PC-9 (cell line): ENCODE measurements at regions not wholly inside any gene's neighbourhood (a gene's known extent, or its start where the extent isn't known, plus 50 kb on each side); places are given as distances from the start of the nearest gene placed in this dataset.

Experiments
- EZH2 ChIP-seq: fragments of 200-600 bp; sonication (generic); IDR thresholded peaks from 2 replicates; pipeline ENCODE4 v1.8.0; 2017; ENCODE audit warnings: antibody characterized with exemption, low read depth
- TF ChIP-seq, protein P1 (sequence below): fragments of 200-600 bp; sonication (generic); conservative IDR thresholded peaks from 2 replicates; pipeline ENCODE4 v1.6.1; 2017; ENCODE audit warnings: mixed run types, antibody characterized with exemption, mild to moderate bottlenecking, moderate library complexity

DNA sequence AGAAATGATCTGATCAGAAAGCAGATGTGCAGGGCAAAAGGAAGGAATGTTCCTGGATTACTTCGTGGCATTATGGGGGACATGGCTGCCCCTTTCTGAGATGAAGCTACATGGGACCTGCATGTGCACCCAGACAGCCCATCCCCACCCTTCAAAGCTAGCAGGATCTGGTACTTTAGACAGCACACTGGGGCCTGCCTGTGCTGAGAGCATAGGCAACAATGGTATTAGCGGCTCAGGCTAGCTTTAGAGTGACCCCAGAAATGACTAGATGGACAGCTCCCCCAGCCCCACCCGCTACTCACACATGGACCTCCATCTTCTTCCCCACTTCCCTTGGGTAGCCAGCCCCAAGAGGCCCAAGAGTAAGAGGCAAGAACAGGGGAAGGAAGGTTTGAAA is 61.5 kb upstream of the NFE2L2 start:
- TF ChIP-seq, protein P1, sequence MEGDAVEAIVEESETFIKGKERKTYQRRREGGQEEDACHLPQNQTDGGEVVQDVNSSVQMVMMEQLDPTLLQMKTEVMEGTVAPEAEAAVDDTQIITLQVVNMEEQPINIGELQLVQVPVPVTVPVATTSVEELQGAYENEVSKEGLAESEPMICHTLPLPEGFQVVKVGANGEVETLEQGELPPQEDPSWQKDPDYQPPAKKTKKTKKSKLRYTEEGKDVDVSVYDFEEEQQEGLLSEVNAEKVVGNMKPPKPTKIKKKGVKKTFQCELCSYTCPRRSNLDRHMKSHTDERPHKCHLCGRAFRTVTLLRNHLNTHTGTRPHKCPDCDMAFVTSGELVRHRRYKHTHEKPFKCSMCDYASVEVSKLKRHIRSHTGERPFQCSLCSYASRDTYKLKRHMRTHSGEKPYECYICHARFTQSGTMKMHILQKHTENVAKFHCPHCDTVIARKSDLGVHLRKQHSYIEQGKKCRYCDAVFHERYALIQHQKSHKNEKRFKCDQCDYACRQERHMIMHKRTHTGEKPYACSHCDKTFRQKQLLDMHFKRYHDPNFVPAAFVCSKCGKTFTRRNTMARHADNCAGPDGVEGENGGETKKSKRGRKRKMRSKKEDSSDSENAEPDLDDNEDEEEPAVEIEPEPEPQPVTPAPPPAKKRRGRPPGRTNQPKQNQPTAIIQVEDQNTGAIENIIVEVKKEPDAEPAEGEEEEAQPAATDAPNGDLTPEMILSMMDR: no peak
- no peak for TF ChIP-seq EZH2
